ENCODE measurements at regions not wholly inside any gene's neighbourhood (a gene's known extent, or its start where the extent isn't known, plus 50 kb on each side); places are given as distances from the start of the nearest gene placed in this dataset.

GRCh38 chr3:72579581-72580245, 268.5 kb downstream of the SHQ1 start:
- ChIA-PET CTCF (interaction anchor here (0.9 kb wide), 1 partner anchor 10 kb away, joined by 4 read pairs; no protein-coding TSS in a partner anchor), POLR2A (no interaction called here)
- ATAC-seq: no peak
- Histone ChIP-seq H3K4me3 (no peak overlapping the region), H3K9me3 (peaks cover 2% of the 10 kb centered on the region; the same call in 1 of the 3 replicates), H3K27ac (no peak overlapping the region), H3K4me1 (no peaks in the 10 kb centered on the region), H3K4me2 (no peak overlapping the region)
- 54% methylated on average over 11 of the region's 11 CpGs for WGBS (ENCODE audit: missing lambda C conversion rate)
- TF ChIP-seq ZC3H11A (IDR thresholded peaks at IDR 0.05): no peak
- TF ChIP-seq HOXA7 (CRISPR knock-in tag; IDR thresholded peaks at IDR 0.05): no peak
- TF ChIP-seq PHF8 (IDR thresholded peaks at IDR 0.05; ENCODE audit: borderline replicate concordance, low read depth): no peak
- TF ChIP-seq MYC (IDR thresholded peaks at IDR 0.05; ENCODE audit: borderline replicate concordance, low read length): no peak
- TF ChIP-seq TP53 (CRISPR knock-in tag; IDR thresholded peaks at IDR 0.05): no peak
- TF ChIP-seq HEYL (CRISPR knock-in tag; IDR thresholded peaks at IDR 0.05): no peak
- no peak for TF ChIP-seq KDM1A (IDR thresholded peaks at IDR 0.05; ENCODE audit: low read depth)
- no peak for TF ChIP-seq RFX5 (IDR thresholded peaks at IDR 0.05)
- TF ChIP-seq CHD4 (IDR thresholded peaks at IDR 0.05; ENCODE audit: borderline replicate concordance): no peak
- FAIRE-seq: no peak
- DNase-seq (ENCODE audit: low read depth in 1 of 2, low spot score in 1 of 2): no peak

- peaks cover 2% of the 10 kb centered on the region; the same call in 1 of the 3 replicates for H3K9me3 ChIP-seq
- 31% methylated on average over 3 of the region's 3 CpGs for WGBS (ENCODE audit: missing lambda C conversion rate)
- no peak overlapping the region for H3K4me2 ChIP-seq
- ChIA-PET CTCF (interaction anchor here (0.9 kb wide), 1 partner anchor 10 kb away, joined by 4 read pairs; no protein-coding TSS in a partner anchor), POLR2A (no interaction called here)
- TF ChIP-seq HMGXB4 (CRISPR knock-in tag; IDR thresholded peaks at IDR 0.05; ENCODE audit: borderline replicate concordance): no peak
- TF ChIP-seq JUN (IDR thresholded peaks at IDR 0.05): no peak
- no peak for TF ChIP-seq ZFP36 (IDR thresholded peaks at IDR 0.05; ENCODE audit: borderline replicate concordance, partially characterized antibody)
- no peak for TF ChIP-seq EHMT2 (IDR thresholded peaks at IDR 0.05; ENCODE audit: low read depth)
- no peak for TF ChIP-seq TFCP2L1 (CRISPR knock-in tag; IDR thresholded peaks at IDR 0.05)
- no peak for TF ChIP-seq KDM1A (IDR thresholded peaks at IDR 0.05; ENCODE audit: low read depth)
- TF ChIP-seq CTCF (IDR thresholded peaks at IDR 0.05): no peak
- TF ChIP-seq ESRRA (IDR thresholded peaks at IDR 0.05; ENCODE audit: borderline replicate concordance, low read length): no peak
- H3K4me1 ChIP-seq: no peaks in the 10 kb centered on the region
- DNase-seq (ENCODE audit: low read depth in 1 of 2, low spot score in 1 of 2) (no peak), ATAC-seq (no peak), FAIRE-seq (no peak)
- H3K4me3 ChIP-seq: no peak overlapping the region
- no peak overlapping the region for H3K27ac ChIP-seq
Measured at GRCh38 chr3:72579191-72579580, 269.1 kb downstream of the SHQ1 start.

GRCh38 chr3:72577190-72577589, 271.1 kb downstream of the SHQ1 start:
- ChIA-PET POLR2A (no interaction called here), CTCF (no interaction called here)

More at GRCh38 chr3:72577190-72577589, 271.1 kb downstream of the SHQ1 start:
- Histone ChIP-seq H3K4me3 (no peak overlapping the region), H3K9me3 (peaks cover 2% of the 10 kb centered on the region; the same call in 1 of the 3 replicates), H3K27ac (no peak overlapping the region), H3K4me1 (no peaks in the 10 kb centered on the region), H3K4me2 (no peak overlapping the region)
- ATAC-seq (no peak), DNase-seq (ENCODE audit: low read depth in 1 of 2, low spot score in 1 of 2) (no peak), FAIRE-seq (no peak)
- 79% methylated on average over 6 of the region's 6 CpGs for WGBS (ENCODE audit: missing lambda C conversion rate)
- TF ChIP-seq ESRRA (IDR thresholded peaks at IDR 0.05; ENCODE audit: borderline replicate concordance, low read length) (no peak), POLR2A (IDR thresholded peaks at IDR 0.05; ENCODE audit: low read length) (no peak), BHLHE40 (IDR thresholded peaks at IDR 0.05; ENCODE audit: low read depth, low read length) (no peak), MAZ (IDR thresholded peaks at IDR 0.05; ENCODE audit: borderline replicate concordance, low read depth, low read length) (no peak), CHD4 (IDR thresholded peaks at IDR 0.05; ENCODE audit: borderline replicate concordance) (no peak), NPAS2 (CRISPR knock-in tag; IDR thresholded peaks at IDR 0.05; ENCODE audit: borderline replicate concordance) (no peak), KDM1A (IDR thresholded peaks at IDR 0.05; ENCODE audit: low read depth) (no peak), MAX (IDR thresholded peaks at IDR 0.05) (no peak), RCOR1 (IDR thresholded peaks at IDR 0.05; ENCODE audit: low read depth, low read length) (no peak)
